PFSK-1 (cell line): ENCODE measurements at regions not wholly inside any gene's neighbourhood (a gene's known extent, or its start where the extent isn't known, plus 50 kb on each side); places are given as distances from the start of the nearest gene placed in this dataset.

Experiments used
- FOXP2 ChIP-seq: optimal IDR thresholded peaks from 2 replicates; pipeline ENCODE3; 2011; ENCODE audit warnings: borderline replicate concordance, control low read depth, inconsistent platforms; ENCODE audit not compliant: insufficient read depth; ENCODE audit errors: extremely low read length, extremely low read depth
- POLR2AphosphoS5 ChIP-seq: IDR thresholded peaks from 2 replicates; pipeline ENCODE4 v1.6.1; 2012; ENCODE audit warnings: low read depth, mild to moderate bottlenecking, control low read depth, low read length, moderate library complexity
- TAF1 ChIP-seq: IDR thresholded peaks from 2 replicates; pipeline ENCODE4 v1.6.1; 2012; ENCODE audit warnings: low read length, control low read depth, borderline replicate concordance; ENCODE audit not compliant: insufficient read depth

DNA sequence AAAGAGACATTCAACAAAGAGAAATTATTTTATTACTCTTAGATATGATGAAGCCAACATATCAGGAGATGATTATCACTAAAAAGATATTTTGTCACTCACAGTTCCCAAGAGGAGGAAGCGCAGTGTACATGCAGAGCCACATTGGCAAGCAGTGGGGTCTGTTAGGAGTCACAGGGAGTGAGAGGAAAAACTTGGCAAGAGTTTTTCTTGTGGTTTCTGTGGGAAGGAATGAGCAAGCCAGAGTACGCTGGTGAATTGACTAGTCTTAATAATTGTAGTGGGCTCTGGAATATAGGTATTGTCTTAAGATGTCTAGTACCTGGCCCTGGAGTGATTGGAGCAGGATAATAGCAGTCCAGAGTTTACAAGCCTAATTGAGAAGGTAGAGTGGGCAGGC lies 1095.2 kb downstream of the GRIK2 start:
- TF ChIP-seq TAF1 (no peak), POLR2AphosphoS5 (no peak), FOXP2 (no peak)
